ENCODE measurements at regions not wholly inside any gene's neighbourhood (a gene's known extent, or its start where the extent isn't known, plus 50 kb on each side); places are given as distances from the start of the nearest gene placed in this dataset.

DNA sequence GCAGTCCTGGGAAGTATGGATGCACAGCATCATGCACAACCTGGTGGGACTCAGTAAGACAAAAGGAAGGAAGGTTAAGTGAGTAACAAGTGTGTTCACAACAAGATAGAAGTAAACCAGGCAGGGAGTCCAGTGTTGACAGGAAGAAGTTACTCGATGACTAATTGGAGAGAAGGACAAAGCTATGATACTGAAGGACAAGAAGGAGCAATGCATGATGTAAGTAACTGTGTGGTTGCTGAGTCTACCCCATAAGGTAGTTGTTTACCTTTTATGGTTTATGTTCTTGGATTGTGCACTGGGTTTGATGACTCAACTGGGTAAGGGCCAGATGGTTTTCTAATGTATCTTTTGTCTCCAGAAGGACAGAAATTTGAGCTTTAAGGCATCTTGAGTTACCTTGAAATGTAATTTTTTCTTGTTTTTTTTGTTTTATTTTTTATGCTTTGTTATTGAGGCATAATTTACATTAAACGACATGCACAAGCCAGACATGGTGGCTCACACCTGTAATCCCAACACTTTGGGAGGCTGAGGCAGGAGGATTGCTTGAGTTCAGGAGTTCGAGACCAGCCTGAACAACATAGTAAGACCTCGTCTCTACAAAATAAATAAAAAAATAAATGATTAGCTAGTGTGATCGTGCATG lies 89.2 kb upstream of the CAST start:
- H3K4me3 Mint-ChIP-seq (ENCODE audit: unreplicated experiment): no peak overlapping the region

GRCh38 chr5:96573513-96573894 lies 88.7 kb upstream of the CAST start:
- H3K27me3 Mint-ChIP-seq (ENCODE audit: unreplicated experiment): peaks cover 5% of the 10 kb centered on the region
- TF ChIP-seq, protein P1, sequence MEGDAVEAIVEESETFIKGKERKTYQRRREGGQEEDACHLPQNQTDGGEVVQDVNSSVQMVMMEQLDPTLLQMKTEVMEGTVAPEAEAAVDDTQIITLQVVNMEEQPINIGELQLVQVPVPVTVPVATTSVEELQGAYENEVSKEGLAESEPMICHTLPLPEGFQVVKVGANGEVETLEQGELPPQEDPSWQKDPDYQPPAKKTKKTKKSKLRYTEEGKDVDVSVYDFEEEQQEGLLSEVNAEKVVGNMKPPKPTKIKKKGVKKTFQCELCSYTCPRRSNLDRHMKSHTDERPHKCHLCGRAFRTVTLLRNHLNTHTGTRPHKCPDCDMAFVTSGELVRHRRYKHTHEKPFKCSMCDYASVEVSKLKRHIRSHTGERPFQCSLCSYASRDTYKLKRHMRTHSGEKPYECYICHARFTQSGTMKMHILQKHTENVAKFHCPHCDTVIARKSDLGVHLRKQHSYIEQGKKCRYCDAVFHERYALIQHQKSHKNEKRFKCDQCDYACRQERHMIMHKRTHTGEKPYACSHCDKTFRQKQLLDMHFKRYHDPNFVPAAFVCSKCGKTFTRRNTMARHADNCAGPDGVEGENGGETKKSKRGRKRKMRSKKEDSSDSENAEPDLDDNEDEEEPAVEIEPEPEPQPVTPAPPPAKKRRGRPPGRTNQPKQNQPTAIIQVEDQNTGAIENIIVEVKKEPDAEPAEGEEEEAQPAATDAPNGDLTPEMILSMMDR (IDR thresholded peaks at IDR 0.05; ENCODE audit: partially characterized antibody, unreplicated experiment): no peak
- no peaks in the 10 kb centered on the region for H3K36me3 Mint-ChIP-seq (ENCODE audit: unreplicated experiment)
- H3K4me3 Mint-ChIP-seq (ENCODE audit: unreplicated experiment): no peak overlapping the region
- H3K4me1 Mint-ChIP-seq (ENCODE audit: low read depth, unreplicated experiment): no peaks in the 10 kb centered on the region
- H3K27ac Mint-ChIP-seq (ENCODE audit: unreplicated experiment): no peak overlapping the region
- no peak for DNase-seq
- peaks cover 4% of the 10 kb centered on the region for H3K9me3 Mint-ChIP-seq (ENCODE audit: unreplicated experiment)

More for the DNA sequence above, 89.2 kb upstream of the CAST start:
- H3K27ac Mint-ChIP-seq (ENCODE audit: unreplicated experiment): no peak overlapping the region
- H3K36me3 Mint-ChIP-seq (ENCODE audit: unreplicated experiment): no peaks in the 10 kb centered on the region
- no peaks in the 10 kb centered on the region for H3K4me1 Mint-ChIP-seq (ENCODE audit: low read depth, unreplicated experiment)
- H3K27me3 Mint-ChIP-seq (ENCODE audit: unreplicated experiment): peaks cover 5% of the 10 kb centered on the region
- DNase-seq: no peak
- peaks cover 4% of the 10 kb centered on the region for H3K9me3 Mint-ChIP-seq (ENCODE audit: unreplicated experiment)
- TF ChIP-seq, protein P1 (IDR thresholded peaks at IDR 0.05; ENCODE audit: partially characterized antibody, unreplicated experiment): no peak

GRCh38 chr5:96576876-96577275 lies 85.3 kb upstream of the CAST start:
- Mint-ChIP-seq H3K9me3 (ENCODE audit: unreplicated experiment) (no peaks in the 10 kb centered on the region), H3K4me1 (ENCODE audit: low read depth, unreplicated experiment) (peaks cover under 1% of the 10 kb centered on the region), H3K36me3 (ENCODE audit: unreplicated experiment) (no peaks in the 10 kb centered on the region), H3K27me3 (ENCODE audit: unreplicated experiment) (peaks cover 4% of the 10 kb centered on the region), H3K4me3 (ENCODE audit: unreplicated experiment) (no peak overlapping the region), H3K27ac (ENCODE audit: unreplicated experiment) (no peak overlapping the region)
- TF ChIP-seq, protein P1 (IDR thresholded peaks at IDR 0.05; ENCODE audit: partially characterized antibody, unreplicated experiment): no peak
- no peak for DNase-seq

GRCh38 chr5:96577909-96578308 lies 84.3 kb upstream of the CAST start:
- peaks cover 5% of the 10 kb centered on the region for H3K4me1 Mint-ChIP-seq (ENCODE audit: low read depth, unreplicated experiment)
- no peaks in the 10 kb centered on the region for H3K9me3 Mint-ChIP-seq (ENCODE audit: unreplicated experiment)
- TF ChIP-seq, protein P1 (IDR thresholded peaks at IDR 0.05; ENCODE audit: partially characterized antibody, unreplicated experiment): no peak
- H3K27me3 Mint-ChIP-seq (ENCODE audit: unreplicated experiment): peaks cover 4% of the 10 kb centered on the region
- DNase-seq: no peak
- no peaks in the 10 kb centered on the region for H3K36me3 Mint-ChIP-seq (ENCODE audit: unreplicated experiment)
- no peak overlapping the region for H3K27ac Mint-ChIP-seq (ENCODE audit: unreplicated experiment)
- H3K4me3 Mint-ChIP-seq (ENCODE audit: unreplicated experiment): no peak overlapping the region

DNA sequence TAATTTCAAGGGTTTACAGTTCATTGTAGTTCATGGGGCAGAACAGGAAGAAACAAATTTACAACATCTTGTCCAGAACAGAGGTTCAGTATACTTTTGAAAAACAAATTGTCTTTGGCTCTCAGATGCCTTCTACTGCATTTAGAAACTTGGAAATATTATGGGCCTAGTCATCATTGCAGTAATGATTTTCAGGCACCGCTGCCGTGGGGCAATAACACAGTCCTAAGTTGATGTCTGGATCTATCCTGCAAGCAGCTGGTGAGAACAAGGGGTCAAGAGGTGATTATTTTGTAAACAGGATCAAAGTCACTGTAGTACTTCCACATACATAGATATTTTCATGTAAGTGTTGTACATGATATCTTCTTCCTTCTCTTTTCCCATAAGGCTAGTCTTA lies 82.5 kb upstream of the CAST start:
- TF ChIP-seq, protein P1 (IDR thresholded peaks at IDR 0.05; ENCODE audit: partially characterized antibody, unreplicated experiment): no peak
- Mint-ChIP-seq H3K4me1 (ENCODE audit: low read depth, unreplicated experiment) (peaks cover 11% of the 10 kb centered on the region), H3K27ac (ENCODE audit: unreplicated experiment) (no peak overlapping the region), H3K27me3 (ENCODE audit: unreplicated experiment) (peaks cover 4% of the 10 kb centered on the region), H3K9me3 (ENCODE audit: unreplicated experiment) (no peaks in the 10 kb centered on the region), H3K36me3 (ENCODE audit: unreplicated experiment) (no peaks in the 10 kb centered on the region), H3K4me3 (ENCODE audit: unreplicated experiment) (no peak overlapping the region)
- no peak for DNase-seq
